DND-41 (cell line): ENCODE measurements at regions not wholly inside any gene's neighbourhood (a gene's known extent, or its start where the extent isn't known, plus 50 kb on each side); places are given as distances from the start of the nearest gene placed in this dataset.

Source experiments
- EZH2 ChIP-seq: IDR thresholded peaks from 3 replicates; pipeline ENCODE4 v1.6.1; 2012; ENCODE audit warnings: borderline replicate concordance, low read depth, mild to moderate bottlenecking, moderate library complexity, low read length, inconsistent platforms; ENCODE audit not compliant: severe bottlenecking
- TF ChIP-seq, protein P1 (sequence below): IDR thresholded peaks from 2 replicates; pipeline ENCODE4 v1.5.1; 2012; ENCODE audit warnings: borderline replicate concordance, low read length, moderate library complexity, mild to moderate bottlenecking; ENCODE audit not compliant: poor library complexity, severe bottlenecking; ENCODE audit errors: extremely low read depth

DNA sequence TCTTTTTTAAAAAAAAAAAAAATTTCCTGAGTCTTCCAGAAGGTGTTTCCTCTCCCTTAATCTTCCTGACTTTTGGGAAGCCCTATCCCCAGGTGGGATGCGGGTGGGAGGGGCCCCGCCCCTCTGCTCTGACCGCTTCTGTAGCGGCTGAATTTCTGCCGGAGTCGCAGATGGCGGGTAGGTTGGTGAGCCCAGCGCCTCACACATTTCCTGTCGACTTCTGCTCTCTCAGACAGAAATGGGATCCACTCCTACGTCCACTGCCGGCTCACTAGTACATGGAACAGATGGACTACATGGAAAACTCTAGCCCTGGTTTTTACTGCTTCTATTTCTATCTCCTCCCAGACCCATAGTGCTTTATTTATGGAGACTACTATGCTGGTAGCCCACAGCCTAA, 90.9 kb downstream of the NEUROD6 start:
- TF ChIP-seq, protein P1, sequence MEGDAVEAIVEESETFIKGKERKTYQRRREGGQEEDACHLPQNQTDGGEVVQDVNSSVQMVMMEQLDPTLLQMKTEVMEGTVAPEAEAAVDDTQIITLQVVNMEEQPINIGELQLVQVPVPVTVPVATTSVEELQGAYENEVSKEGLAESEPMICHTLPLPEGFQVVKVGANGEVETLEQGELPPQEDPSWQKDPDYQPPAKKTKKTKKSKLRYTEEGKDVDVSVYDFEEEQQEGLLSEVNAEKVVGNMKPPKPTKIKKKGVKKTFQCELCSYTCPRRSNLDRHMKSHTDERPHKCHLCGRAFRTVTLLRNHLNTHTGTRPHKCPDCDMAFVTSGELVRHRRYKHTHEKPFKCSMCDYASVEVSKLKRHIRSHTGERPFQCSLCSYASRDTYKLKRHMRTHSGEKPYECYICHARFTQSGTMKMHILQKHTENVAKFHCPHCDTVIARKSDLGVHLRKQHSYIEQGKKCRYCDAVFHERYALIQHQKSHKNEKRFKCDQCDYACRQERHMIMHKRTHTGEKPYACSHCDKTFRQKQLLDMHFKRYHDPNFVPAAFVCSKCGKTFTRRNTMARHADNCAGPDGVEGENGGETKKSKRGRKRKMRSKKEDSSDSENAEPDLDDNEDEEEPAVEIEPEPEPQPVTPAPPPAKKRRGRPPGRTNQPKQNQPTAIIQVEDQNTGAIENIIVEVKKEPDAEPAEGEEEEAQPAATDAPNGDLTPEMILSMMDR = no peak
- TF ChIP-seq EZH2 = no peak
